ENCODE measurements at regions not wholly inside any gene's neighbourhood (a gene's known extent, or its start where the extent isn't known, plus 50 kb on each side); places are given as distances from the start of the nearest gene placed in this dataset.

DNA sequence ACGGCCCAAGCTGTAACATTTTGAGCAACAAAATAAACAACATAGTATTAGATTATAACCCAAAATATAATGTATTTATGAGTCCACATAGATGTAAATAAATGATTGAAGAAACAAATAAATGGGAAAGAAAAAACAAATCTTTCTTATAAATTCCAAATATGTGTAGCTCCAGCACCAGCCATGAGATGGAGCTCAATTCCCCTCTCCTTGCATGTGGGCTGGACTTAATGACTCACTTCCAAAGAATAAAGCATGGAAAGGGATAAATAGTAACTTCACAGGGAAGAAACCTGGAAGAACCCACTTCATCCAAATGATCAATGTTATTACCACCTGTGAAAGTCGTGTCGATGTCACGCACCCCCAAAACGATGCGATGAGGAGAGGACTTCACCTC is 158.8 kb downstream of the RPAP3 start:
- TF ChIP-seq CREB1 (IDR thresholded peaks at IDR 0.05; ENCODE audit: low read depth) (no peak), ZSCAN29 (IDR thresholded peaks at IDR 0.05) (no peak), FOS (IDR thresholded peaks at IDR 0.05; ENCODE audit: borderline replicate concordance, extremely low read depth, insufficient read length) (no peak), TCF7 (IDR thresholded peaks at IDR 0.05; ENCODE audit: borderline replicate concordance) (no peak)
- TF ChIP-seq, protein P1, sequence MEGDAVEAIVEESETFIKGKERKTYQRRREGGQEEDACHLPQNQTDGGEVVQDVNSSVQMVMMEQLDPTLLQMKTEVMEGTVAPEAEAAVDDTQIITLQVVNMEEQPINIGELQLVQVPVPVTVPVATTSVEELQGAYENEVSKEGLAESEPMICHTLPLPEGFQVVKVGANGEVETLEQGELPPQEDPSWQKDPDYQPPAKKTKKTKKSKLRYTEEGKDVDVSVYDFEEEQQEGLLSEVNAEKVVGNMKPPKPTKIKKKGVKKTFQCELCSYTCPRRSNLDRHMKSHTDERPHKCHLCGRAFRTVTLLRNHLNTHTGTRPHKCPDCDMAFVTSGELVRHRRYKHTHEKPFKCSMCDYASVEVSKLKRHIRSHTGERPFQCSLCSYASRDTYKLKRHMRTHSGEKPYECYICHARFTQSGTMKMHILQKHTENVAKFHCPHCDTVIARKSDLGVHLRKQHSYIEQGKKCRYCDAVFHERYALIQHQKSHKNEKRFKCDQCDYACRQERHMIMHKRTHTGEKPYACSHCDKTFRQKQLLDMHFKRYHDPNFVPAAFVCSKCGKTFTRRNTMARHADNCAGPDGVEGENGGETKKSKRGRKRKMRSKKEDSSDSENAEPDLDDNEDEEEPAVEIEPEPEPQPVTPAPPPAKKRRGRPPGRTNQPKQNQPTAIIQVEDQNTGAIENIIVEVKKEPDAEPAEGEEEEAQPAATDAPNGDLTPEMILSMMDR (IDR thresholded peaks at IDR 0.05 in 2 of 3, conservative IDR thresholded peaks at IDR 0.05 in 1 of 3; ENCODE audit: control insufficient read depth in 2 of 3, extremely low read depth in 1 of 3, insufficient read depth in 1 of 3, low read depth in 3 of 3, low read length in 3 of 3), result no peak
- TF ChIP-seq, protein P2, sequence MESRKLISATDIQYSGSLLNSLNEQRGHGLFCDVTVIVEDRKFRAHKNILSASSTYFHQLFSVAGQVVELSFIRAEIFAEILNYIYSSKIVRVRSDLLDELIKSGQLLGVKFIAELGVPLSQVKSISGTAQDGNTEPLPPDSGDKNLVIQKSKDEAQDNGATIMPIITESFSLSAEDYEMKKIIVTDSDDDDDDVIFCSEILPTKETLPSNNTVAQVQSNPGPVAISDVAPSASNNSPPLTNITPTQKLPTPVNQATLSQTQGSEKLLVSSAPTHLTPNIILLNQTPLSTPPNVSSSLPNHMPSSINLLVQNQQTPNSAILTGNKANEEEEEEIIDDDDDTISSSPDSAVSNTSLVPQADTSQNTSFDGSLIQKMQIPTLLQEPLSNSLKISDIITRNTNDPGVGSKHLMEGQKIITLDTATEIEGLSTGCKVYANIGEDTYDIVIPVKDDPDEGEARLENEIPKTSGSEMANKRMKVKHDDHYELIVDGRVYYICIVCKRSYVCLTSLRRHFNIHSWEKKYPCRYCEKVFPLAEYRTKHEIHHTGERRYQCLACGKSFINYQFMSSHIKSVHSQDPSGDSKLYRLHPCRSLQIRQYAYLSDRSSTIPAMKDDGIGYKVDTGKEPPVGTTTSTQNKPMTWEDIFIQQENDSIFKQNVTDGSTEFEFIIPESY (IDR thresholded peaks at IDR 0.05), result no peak

Data from GM12878 (cell line).